HG03159 (cell line): ENCODE measurements at regions not wholly inside any gene's neighbourhood (a gene's known extent, or its start where the extent isn't known, plus 50 kb on each side); places are given as distances from the start of the nearest gene placed in this dataset.

Source experiments
- ATAC-seq: cut with Tn5 transposase; IDR thresholded peaks from one replicate; pipeline ENCODE4 v1.9.1; 2021; ENCODE audit warnings: mild to moderate bottlenecking, moderate library complexity; ENCODE audit not compliant: unreplicated experiment

GRCh38 chr5:126351153-126351552 is 72.1 kb upstream of the GRAMD2B start:
- ATAC-seq: no peak

GRCh38 chr5:126354012-126354857 is 69.0 kb upstream of the GRAMD2B start:
- ATAC-seq: peak; percentile 28

- ATAC-seq: no peak
Observed at GRCh38 chr5:126354858-126355731, 68.1 kb upstream of the GRAMD2B start.

- peak; percentile 35 for ATAC-seq
Observed at GRCh38 chr5:126355940-126356339, 67.3 kb upstream of the GRAMD2B start.

- ATAC-seq: no peak
Observed at GRCh38 chr5:126357585-126358342, 65.4 kb upstream of the GRAMD2B start.

- peak; percentile 92 for ATAC-seq
Observed at GRCh38 chr5:126358525-126358924, 64.7 kb upstream of the GRAMD2B start.

GRCh38 chr5:126359884-126360283 is 63.3 kb upstream of the GRAMD2B start:
- ATAC-seq: no peak

GRCh38 chr5:126360467-126360866 is 62.7 kb upstream of the GRAMD2B start:
- ATAC-seq: no peak

- ATAC-seq: no peak
Observed at GRCh38 chr5:126363658-126364057, 59.6 kb upstream of the GRAMD2B start.

GRCh38 chr5:126364206-126364902 is 58.9 kb upstream of the GRAMD2B start:
- ATAC-seq: no peak

GRCh38 chr5:126365446-126366198 is 57.6 kb upstream of the GRAMD2B start:
- ATAC-seq: no peak

GRCh38 chr5:126366199-126366560 is 57.0 kb upstream of the GRAMD2B start:
- no peak for ATAC-seq

GRCh38 chr5:126368239-126368812 is 54.9 kb upstream of the GRAMD2B start:
- ATAC-seq: no peak

- no peak for ATAC-seq
Observed at GRCh38 chr5:126369083-126369482, 54.1 kb upstream of the GRAMD2B start.

- no peak for ATAC-seq
Observed at GRCh38 chr5:126369995-126370731, 53.0 kb upstream of the GRAMD2B start.

- no peak for ATAC-seq
Observed at GRCh38 chr5:126370796-126371718, 52.2 kb upstream of the GRAMD2B start.

GRCh38 chr5:126373375-126374108 is 49.7 kb upstream of the GRAMD2B start:
- ATAC-seq: no peak
